ENCODE measurements at regions not wholly inside any gene's neighbourhood (a gene's known extent, or its start where the extent isn't known, plus 50 kb on each side); places are given as distances from the start of the nearest gene placed in this dataset.
A peak's percentile ranks its signal among the peaks of the same experiment; 100 is the strongest.
"Not testable (repeated sequence)": the region's sequence is repeated elsewhere in the genome, so short reads cannot be mapped to it uniquely, and the experiment has no call there.

- no peak for DNase-seq
Measured at GRCh38 chr5:105042623-105043022, 1480.0 kb upstream of the NUDT12 start.

- not testable (repeated sequence) for DNase-seq
Measured at GRCh38 chr5:105036814-105037213, 1474.2 kb upstream of the NUDT12 start.

DNA sequence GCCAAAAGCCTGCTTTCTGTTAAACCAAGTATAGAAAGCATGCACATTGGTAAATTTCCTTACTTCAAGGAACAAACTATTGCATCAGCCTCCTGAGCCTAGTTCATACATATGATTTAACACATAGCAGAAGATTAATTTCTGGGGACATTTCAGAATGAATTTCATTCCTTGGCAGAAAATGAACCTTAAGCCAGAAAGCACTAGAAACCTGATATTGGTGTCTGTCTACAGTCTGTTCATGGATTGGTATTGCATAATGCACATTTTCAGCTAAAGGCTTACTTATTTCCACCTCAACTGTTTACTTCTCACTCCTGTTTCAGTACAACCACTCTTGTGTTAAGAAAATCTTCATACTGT lies 1471.8 kb upstream of the NUDT12 start:
- peak; percentile 45 for DNase-seq

- no peak for DNase-seq
Measured at GRCh38 chr5:105033637-105034400, 1471.2 kb upstream of the NUDT12 start.

- no peak for DNase-seq
Measured at GRCh38 chr5:105032917-105033316, 1470.3 kb upstream of the NUDT12 start.

DNA sequence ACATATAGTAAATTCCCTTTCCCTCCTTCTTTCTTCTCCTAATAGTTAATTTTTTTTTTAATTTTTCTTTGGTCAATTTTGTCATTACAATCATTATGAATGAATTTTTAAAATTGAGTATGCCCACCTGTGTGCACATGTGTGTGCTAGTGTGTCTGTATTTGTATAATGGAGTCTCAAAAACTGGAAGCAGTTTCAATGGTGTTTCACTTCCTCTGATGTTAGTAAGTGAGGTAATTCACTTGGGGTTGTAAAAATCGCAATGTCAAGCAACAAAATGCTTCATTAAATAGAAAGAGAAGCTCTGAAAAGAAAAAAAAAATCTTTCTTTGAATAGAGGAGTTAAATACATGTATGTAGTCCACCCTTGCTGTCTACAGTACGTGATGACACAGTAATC lies 1467.6 kb upstream of the NUDT12 start:
- no peak for DNase-seq

- DNase-seq: no peak
Measured at GRCh38 chr5:105015098-105015497, 1452.5 kb upstream of the NUDT12 start.

DNA sequence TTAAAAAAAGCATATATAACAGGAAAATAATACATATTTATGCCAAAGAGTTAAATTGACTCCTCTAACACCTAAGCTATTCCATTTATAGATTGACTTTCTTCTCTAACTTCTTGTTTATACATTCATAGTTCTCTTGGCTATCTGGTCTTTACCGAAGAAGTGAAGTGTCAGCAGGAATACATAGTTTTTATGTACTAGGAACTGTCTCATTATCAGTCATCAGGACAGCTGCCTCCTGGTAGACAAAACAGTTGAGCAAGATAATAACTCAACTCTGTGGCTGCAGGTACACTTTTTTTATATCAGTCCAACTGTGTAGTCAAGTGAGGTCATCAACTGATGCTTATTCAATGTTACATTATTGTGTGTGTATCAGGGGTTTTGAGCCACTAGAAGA lies 1436.0 kb upstream of the NUDT12 start:
- DNase-seq: no peak

GRCh38 chr5:104998169-104998568 lies 1435.6 kb upstream of the NUDT12 start:
- no peak for DNase-seq

DNA sequence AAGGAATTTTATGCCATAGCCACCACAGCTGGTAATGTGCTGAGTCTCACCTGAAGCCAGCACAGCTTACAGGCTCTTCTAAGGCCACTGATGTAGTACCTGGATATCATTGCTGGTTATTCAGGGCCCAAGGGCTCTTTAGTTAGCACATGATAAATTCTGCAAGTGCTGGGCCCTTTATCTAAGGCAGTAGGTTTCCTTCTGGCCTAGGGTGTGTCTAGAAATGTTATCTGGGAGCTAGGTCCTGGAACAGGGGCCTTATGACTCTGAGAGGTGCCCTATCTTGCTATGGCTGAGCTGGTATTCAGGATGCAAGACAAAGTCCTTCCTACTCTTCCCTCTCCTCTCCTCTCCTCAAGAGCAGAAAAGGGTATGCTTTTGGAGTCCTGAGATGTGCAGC lies 1424.5 kb upstream of the NUDT12 start:
- DNase-seq: no peak

DNA sequence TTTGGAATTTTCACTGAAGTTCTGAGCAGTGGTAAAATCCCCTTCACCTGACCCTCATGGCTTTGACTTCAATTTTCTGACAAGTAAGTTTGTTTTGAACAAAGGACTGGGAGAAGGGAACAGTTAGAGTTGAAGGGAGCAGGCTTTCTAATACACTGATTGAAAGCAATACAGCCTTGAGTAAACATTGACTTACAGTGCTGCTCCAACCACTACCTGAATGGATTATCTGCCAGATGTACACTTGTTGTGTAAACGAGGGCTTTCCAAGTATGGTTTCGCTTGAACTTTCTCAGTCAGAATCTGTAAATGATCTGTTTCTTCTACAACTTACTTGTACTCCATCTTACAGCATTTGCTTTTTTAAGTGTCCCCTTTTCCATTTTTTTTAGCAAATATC lies 1414.9 kb upstream of the NUDT12 start:
- no peak for DNase-seq

- DNase-seq: no peak
Measured at GRCh38 chr5:104967806-104968410, 1405.3 kb upstream of the NUDT12 start.

- DNase-seq: no peak
Measured at GRCh38 chr5:104965006-104965405, 1402.4 kb upstream of the NUDT12 start.

GRCh38 chr5:104955479-104955878 lies 1392.9 kb upstream of the NUDT12 start:
- no peak for DNase-seq

DNA sequence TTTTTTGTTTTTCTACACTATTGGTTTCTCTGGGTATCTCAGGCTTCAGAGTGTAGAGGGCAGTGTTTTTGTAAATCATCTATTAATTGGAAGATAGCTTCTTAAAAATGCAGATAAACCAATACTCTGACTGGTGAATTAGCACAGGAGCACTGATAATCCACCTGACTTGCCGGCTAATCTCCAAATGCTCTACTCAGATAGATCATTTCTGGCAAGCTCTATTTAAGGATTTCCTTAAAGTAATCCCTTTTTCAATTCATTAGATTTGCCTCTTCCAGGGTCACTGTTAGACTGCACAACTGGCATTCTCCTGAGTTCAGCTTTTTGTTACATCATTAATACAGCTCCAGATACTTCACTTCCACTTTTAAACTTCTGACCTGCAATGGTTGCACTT lies 1390.3 kb upstream of the NUDT12 start:
- no peak for DNase-seq

GRCh38 chr5:104951829-104952228 lies 1389.2 kb upstream of the NUDT12 start:
- DNase-seq: no peak

- no peak for DNase-seq
Measured at GRCh38 chr5:104947076-104947475, 1384.5 kb upstream of the NUDT12 start.

DNA sequence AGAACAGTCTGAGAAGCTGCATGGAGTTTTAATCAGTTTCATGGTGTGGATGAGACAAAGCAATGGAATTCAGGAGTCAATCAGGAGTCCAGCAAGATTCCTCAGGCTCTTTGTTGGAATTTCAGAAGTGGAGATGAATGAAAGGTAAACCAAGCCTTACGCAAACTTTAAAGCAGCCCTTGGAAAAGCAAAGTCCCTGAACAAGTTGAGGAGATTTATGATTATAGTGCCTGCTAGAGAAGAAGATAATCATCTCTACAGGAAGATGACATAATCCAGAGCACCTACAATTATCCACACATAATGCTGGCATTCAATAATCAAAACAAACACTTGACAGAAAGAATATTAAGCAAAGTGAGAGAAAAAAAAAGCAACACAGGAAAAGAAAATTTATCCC lies 1380.1 kb upstream of the NUDT12 start:
- DNase-seq: no peak

GRCh38 chr5:104941030-104941645 lies 1378.5 kb upstream of the NUDT12 start:
- DNase-seq: no peak

- no peak for DNase-seq
Measured at GRCh38 chr5:104937598-104937997, 1375.0 kb upstream of the NUDT12 start.

- no peak for DNase-seq
Measured at GRCh38 chr5:104932431-104932830, 1369.8 kb upstream of the NUDT12 start.

DNA sequence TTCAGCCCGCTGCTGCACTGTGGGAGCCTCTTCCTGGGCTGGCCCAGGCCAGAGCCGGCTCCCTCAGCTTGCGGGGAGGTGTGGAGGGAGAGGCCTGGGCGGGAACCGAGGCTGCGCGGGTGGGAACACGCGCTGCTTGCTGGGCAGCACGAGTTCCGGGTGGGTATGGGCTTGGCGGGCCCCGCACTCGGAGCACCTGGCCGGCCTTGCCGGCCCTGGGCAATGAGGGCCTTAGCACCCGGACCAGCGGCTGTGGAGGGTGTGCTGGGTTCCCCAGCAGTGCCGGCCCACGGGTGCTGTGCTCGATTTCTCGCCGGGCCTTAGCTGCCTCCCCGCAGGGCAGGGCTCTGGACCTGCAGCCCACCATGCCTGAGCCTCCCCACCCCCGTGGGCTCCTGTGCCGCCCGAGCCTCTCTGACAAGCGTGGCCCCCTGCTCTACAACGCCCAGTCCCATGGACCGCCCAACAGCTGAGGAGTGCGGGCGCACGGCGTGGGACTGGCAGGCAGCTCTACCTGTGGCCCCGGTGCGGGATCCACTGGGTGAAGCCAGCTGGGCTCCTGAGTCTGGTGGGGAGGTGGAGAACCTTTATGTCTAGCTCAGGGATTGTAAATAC lies 1366.4 kb upstream of the NUDT12 start:
- no peak for DNase-seq

GRCh38 chr5:104915226-104915625 lies 1352.6 kb upstream of the NUDT12 start:
- no peak for DNase-seq

DNA sequence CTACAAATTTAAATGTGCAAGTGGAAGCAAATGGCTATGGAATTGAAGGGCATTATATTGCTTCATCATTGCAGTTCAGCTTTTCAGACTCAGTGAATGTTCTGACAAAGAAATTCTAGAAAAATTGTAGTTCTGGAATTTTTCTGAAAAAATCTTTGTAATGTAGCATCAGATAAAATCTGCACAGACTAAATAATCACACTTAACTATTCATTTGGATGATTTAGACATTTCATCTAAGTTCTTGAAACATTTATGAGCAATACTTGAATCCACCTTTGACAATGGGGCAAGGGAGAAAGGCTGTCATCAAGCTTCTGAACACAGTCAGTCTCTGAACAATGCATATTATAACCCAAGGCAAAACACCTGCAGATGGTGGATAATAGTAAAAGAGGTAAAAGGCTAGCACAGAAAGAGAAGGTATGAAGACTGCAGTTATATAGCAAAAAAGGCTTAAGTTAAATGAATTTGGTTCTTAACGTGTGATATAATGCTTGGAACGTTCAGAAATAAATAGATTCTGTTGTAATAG lies 1352.0 kb upstream of the NUDT12 start:
- no peak for DNase-seq
